Activated B cell treated with CpG ODN at 0.5 μM for 24 hours (primary cell): ENCODE measurements at regions not wholly inside any gene's neighbourhood (a gene's known extent, or its start where the extent isn't known, plus 50 kb on each side); places are given as distances from the start of the nearest gene placed in this dataset.

Experiments
- ATAC-seq: fragments of 200-7000 bp; cut with Tn5 transposase; one replicate; pipeline ENCODE4 v1.10.0; 2021; ENCODE audit warnings: low read depth, mild to moderate bottlenecking, moderate library complexity
- CTCF ChIA-PET: fragments of 350-600 bp; sonication (Branson Sonifier 250); formaldehyde crosslinking; loops from one replicate; lab custom pipeline; 2021; ENCODE audit warnings: antibody characterized with exemption; lab: Charles Lee
- POLR2A ChIA-PET: fragments of 350-600 bp; sonication (Branson Sonifier 250); formaldehyde crosslinking; loops from one replicate; lab custom pipeline; 2021; ENCODE audit warnings: antibody characterized with exemption; lab: Charles Lee
- DNase-seq: peaks from one replicate; pipeline ENCODE4 v3.0.0; 2022
- H3K27ac Mint-ChIP-seq: one replicate; pipeline ENCODE4 v1.8.0; 2020; ENCODE audit warnings: mixed read lengths
- H3K27me3 Mint-ChIP-seq: one replicate; pipeline ENCODE4 v1.8.0; 2021; ENCODE audit warnings: mixed read lengths
- H3K36me3 Mint-ChIP-seq: one replicate; pipeline ENCODE4 v1.8.0; 2021; ENCODE audit warnings: low read depth, mixed read lengths
- H3K4me1 Mint-ChIP-seq: one replicate; pipeline ENCODE4 v1.8.0; 2021; ENCODE audit warnings: mixed read lengths
- H3K4me3 Mint-ChIP-seq: one replicate; pipeline ENCODE4 v1.8.0; 2020; ENCODE audit warnings: mild to moderate bottlenecking, mixed read lengths
- H3K9me3 Mint-ChIP-seq: one replicate; pipeline ENCODE4 v1.8.0; 2020; ENCODE audit warnings: mixed read lengths
- intact Hi-C: fragments of 100-400 bp; cut with micrococcal nuclease; formaldehyde crosslinking; loops from one replicate; pipeline ENCODE4 v1.15.1; 2024
- TF ChIP-seq, protein P1 (sequence below): fragments of 200-600 bp; IDR thresholded peaks from one replicate; pipeline ENCODE4 v1.8.0; 2022; ENCODE audit warnings: antibody characterized with exemption, mild to moderate bottlenecking

DNA sequence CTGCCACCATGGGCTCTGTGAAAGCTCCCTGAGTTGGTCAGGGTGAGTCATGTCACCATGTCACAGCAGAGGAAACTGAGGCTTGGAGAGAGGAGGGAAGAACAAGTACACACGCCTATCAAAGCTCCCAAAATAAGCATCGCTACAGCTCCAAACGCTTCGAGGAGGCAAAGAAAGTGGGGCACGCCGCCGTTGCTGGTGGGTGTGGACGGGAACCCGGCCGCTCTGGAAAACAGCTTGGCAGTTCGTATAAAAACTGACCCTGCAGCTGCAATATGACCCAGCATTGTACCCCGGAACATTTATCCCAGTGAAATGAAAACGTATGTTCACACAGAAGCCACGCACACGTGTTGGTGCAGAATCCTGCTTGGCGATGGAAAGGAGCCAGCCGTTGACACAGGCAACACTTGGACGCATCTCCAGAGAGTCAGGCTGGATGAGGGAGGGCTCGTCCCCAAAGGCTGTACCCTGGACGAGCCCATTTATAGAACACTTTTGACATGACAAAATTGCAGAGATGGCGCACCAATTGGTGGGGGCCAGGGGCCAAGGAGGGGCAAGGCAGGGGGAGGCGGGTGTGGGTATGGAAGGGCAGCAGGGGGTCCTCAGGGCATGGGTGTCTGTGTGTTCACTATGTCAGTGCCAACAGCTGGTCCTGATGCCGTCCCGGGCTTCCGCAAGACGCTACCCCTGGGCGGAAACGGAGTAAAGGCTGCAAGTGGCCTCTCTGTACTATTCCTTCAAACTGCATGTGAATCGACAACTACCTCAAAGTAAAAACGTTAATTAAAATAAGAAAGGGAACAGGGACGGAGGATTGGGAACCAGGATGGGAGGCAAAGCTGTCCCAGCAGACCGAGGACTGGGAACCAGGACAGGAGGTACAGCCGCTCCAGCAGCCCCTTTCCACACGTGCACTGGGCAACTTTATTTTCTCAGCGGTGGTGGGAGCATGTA, 173.0 kb downstream of the OLFM1 start:
- no peaks in the 10 kb centered on the region for H3K4me1 Mint-ChIP-seq
- ATAC-seq (no peak), DNase-seq (no peak)
- H3K9me3 Mint-ChIP-seq = no peaks in the 10 kb centered on the region
- H3K4me3 Mint-ChIP-seq = no peak overlapping the region
- no peaks in the 10 kb centered on the region for H3K36me3 Mint-ChIP-seq
- TF ChIP-seq, protein P1, sequence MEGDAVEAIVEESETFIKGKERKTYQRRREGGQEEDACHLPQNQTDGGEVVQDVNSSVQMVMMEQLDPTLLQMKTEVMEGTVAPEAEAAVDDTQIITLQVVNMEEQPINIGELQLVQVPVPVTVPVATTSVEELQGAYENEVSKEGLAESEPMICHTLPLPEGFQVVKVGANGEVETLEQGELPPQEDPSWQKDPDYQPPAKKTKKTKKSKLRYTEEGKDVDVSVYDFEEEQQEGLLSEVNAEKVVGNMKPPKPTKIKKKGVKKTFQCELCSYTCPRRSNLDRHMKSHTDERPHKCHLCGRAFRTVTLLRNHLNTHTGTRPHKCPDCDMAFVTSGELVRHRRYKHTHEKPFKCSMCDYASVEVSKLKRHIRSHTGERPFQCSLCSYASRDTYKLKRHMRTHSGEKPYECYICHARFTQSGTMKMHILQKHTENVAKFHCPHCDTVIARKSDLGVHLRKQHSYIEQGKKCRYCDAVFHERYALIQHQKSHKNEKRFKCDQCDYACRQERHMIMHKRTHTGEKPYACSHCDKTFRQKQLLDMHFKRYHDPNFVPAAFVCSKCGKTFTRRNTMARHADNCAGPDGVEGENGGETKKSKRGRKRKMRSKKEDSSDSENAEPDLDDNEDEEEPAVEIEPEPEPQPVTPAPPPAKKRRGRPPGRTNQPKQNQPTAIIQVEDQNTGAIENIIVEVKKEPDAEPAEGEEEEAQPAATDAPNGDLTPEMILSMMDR = no peak
- CTCF ChIA-PET = no interaction called here
- intact Hi-C loops = no loop called here
- no peaks in the 10 kb centered on the region for H3K27me3 Mint-ChIP-seq
- no peak overlapping the region for H3K27ac Mint-ChIP-seq
- POLR2A ChIA-PET = no interaction called here

DNA sequence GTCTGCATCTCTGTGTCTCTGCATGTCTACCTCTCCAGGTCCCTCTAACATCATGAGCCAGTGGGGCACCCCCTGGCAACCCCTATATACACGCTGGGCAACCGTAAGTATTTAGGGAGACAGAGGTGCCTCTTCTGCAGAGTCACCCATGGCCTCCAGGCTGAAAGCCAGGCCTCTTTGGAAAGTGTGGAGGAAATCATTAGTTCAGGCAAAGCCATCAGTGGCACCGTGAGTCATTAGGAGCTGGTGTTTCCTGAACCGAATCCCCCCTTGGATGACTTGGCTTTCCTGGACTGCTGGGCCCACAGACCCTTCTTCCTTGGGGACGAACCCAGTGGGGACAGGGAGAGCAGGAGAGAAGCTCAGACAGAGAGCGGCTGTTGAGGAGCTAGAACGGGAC, 174.8 kb downstream of the OLFM1 start:
- no peak overlapping the region for H3K27ac Mint-ChIP-seq
- ChIA-PET POLR2A (no interaction called here), CTCF (no interaction called here)
- no peaks in the 10 kb centered on the region for H3K9me3 Mint-ChIP-seq
- TF ChIP-seq, protein P1 = no peak
- no peaks in the 10 kb centered on the region for H3K36me3 Mint-ChIP-seq
- no peak overlapping the region for H3K4me3 Mint-ChIP-seq
- DNase-seq (no peak), ATAC-seq (no peak)
- intact Hi-C loops = no loop called here
- H3K27me3 Mint-ChIP-seq = no peaks in the 10 kb centered on the region
- H3K4me1 Mint-ChIP-seq = no peaks in the 10 kb centered on the region

DNA sequence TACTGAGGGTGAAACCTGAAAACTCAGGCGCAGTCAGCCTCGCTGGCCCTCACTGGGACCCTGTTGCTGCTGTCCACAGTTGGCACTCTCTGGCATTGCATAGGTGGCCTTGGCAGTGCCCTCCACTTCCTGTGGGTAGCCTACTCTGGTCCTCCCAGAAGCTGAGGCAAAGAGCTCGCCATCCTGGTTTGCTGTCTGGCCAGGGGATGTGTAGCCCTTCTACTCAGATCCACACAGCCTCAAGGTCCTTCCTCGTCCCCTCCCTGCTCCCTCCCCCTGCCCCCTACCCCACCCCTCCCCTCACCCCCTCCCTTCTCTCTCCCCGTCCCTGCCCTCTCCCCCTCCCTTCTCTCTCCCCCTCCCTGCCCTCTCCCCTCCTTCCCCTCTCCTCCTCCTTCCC, 176.0 kb downstream of the OLFM1 start:
- H3K4me3 Mint-ChIP-seq = no peak overlapping the region
- TF ChIP-seq, protein P1 = no peak
- no peaks in the 10 kb centered on the region for H3K27me3 Mint-ChIP-seq
- H3K4me1 Mint-ChIP-seq = no peaks in the 10 kb centered on the region
- no peaks in the 10 kb centered on the region for H3K36me3 Mint-ChIP-seq
- no peaks in the 10 kb centered on the region for H3K9me3 Mint-ChIP-seq
- ChIA-PET POLR2A (no interaction called here), CTCF (no interaction called here)
- intact Hi-C loops = no loop called here
- DNase-seq (no peak), ATAC-seq (no peak)
- H3K27ac Mint-ChIP-seq = no peak overlapping the region

DNA sequence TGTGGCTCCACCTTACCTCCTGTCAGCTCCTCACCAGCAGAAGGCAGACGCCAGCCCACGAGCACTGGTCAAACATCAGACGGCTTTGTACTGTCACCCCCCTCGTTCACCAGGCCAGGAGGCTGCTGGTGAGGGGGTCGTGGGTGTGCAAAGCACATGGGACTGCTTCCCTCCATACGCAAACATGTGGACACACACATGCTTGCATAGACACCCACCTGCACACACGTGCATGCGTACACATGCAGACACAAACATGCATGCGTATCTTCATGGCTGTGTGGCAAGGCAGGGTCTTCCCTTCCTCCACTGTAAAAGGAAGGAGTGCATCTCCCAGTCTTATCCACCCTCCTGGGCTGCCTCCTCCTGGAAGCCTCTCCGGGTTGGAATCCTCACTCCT, 178.5 kb downstream of the OLFM1 start:
- no peak for ATAC-seq
- Mint-ChIP-seq H3K27me3 (no peaks in the 10 kb centered on the region), H3K9me3 (no peaks in the 10 kb centered on the region), H3K27ac (no peak overlapping the region), H3K36me3 (no peaks in the 10 kb centered on the region), H3K4me1 (no peaks in the 10 kb centered on the region), H3K4me3 (no peak overlapping the region)
- TF ChIP-seq, protein P1 = no peak
- POLR2A ChIA-PET = no interaction called here
- CTCF ChIA-PET = no interaction called here
- intact Hi-C loops = no loop called here
- no peak for DNase-seq

DNA sequence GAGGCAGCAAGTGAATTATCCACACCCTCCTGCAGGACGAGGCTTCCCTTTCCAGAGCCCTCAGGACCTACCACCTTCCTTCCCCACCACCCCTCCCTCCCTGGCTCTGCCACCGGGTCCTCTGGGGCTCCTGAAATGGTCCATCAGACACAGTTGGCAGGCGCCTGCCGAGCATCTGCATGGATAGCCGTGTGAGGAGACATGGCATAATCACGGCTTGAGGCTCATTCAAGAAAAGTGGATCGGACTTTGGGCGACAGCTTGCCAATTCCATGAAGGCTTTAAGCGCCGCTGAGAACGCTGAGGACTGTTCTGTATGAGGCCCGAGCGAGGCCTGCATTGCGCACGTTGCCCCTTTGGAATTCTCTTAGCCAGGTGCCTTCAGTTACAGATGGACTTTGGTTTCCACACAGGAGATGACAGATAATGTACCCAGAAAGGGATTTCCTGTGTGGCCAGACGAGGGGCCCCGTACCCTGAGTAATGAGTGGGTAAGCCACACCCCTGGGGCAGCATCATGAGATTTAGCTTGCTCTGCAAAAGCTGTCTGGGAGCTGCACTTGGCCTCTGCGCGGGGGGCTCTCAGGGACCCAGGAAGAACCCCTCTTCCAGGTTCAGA, 179.8 kb downstream of the OLFM1 start:
- no peaks in the 10 kb centered on the region for H3K9me3 Mint-ChIP-seq
- intact Hi-C loops = no loop called here
- DNase-seq (no peak), ATAC-seq (no peak)
- POLR2A ChIA-PET = no interaction called here
- no peaks in the 10 kb centered on the region for H3K27me3 Mint-ChIP-seq
- no peak overlapping the region for H3K27ac Mint-ChIP-seq
- no peaks in the 10 kb centered on the region for H3K36me3 Mint-ChIP-seq
- no peaks in the 10 kb centered on the region for H3K4me1 Mint-ChIP-seq
- TF ChIP-seq, protein P1 = no peak
- CTCF ChIA-PET = no interaction called here
- no peak overlapping the region for H3K4me3 Mint-ChIP-seq
